Panc1 (cell line): ENCODE measurements at regions not wholly inside any gene's neighbourhood (a gene's known extent, or its start where the extent isn't known, plus 50 kb on each side); places are given as distances from the start of the nearest gene placed in this dataset.

Experiments
- ATAC-seq: fragments of 200-7000 bp; cut with Tn5 transposase; 2 replicates; pipeline ENCODE4 v1.9.1; 2020; ENCODE audit warnings: mild to moderate bottlenecking, moderate library complexity
- BruUV-seq: library from RNA; stranded (reverse); fragments of 400-500 nt; replicated peaks from 2 replicates; lab custom pipeline; 2021; lab: Mats Ljungman, UMichigan
- CTCF ChIA-PET: fragments of 300-600 bp; sonication (Branson Sonifier 250); formaldehyde crosslinking; loops from one replicate; lab custom pipeline; 2022; ENCODE audit warnings: antibody characterized with exemption; lab: Charles Lee
- POLR2A ChIA-PET: fragments of 300-600 bp; sonication (Branson Sonifier 250); formaldehyde crosslinking; loops from one replicate; lab custom pipeline; 2022; ENCODE audit warnings: antibody characterized with exemption; lab: Charles Lee
- DNase-seq: peaks from one replicate; pipeline ENCODE4 v3.0.0-alpha.2; 2010; ENCODE audit warnings: low read depth, low spot score
- H3K27ac ChIP-seq: 2 replicates; pipeline ENCODE4 v1.5.1; 2011; ENCODE audit warnings: mild to moderate bottlenecking, low read length, inconsistent platforms
- H3K27me3 ChIP-seq: fragments of 200-500 bp; sonication (Bioruptor generic); 2 replicates; pipeline ENCODE4 v1.6.0; 2014; ENCODE audit warnings: low read length, inconsistent platforms; ENCODE audit not compliant: control insufficient read depth, insufficient read depth
- H3K36me3 ChIP-seq: fragments of 200-500 bp; sonication (Bioruptor generic); 2 replicates; pipeline ENCODE4 v1.5.1; 2014; ENCODE audit warnings: inconsistent platforms, mild to moderate bottlenecking, low read length, moderate library complexity; ENCODE audit not compliant: control insufficient read depth, insufficient read depth
- H3K4me1 ChIP-seq: 2 replicates; pipeline ENCODE4 v1.5.1; 2011; ENCODE audit warnings: inconsistent platforms, mild to moderate bottlenecking, low read length, moderate library complexity; ENCODE audit not compliant: control insufficient read depth, insufficient read depth
- H3K4me3 ChIP-seq, 2 experiments: 2 replicates each; pipeline ENCODE4 v1.5.1; 2011 to 2012; ENCODE audit warnings: low read depth in 2 of 2, low read length in 2 of 2, mild to moderate bottlenecking in 2 of 2, inconsistent platforms in 1 of 2, moderate library complexity in 1 of 2
- H3K9me3 ChIP-seq: fragments of 200-500 bp; sonication (Bioruptor generic); 2 replicates; pipeline ENCODE4 v1.5.1; 2014; ENCODE audit warnings: low read depth, mild to moderate bottlenecking, inconsistent platforms, low read length, moderate library complexity; ENCODE audit not compliant: control insufficient read depth, insufficient read depth
- POLR2AphosphoS5 ChIP-seq: IDR thresholded peaks from 2 replicates; pipeline ENCODE4 v1.6.1; 2012; ENCODE audit warnings: mild to moderate bottlenecking, low read depth, low read length, moderate library complexity
- SIN3A ChIP-seq: IDR thresholded peaks from 2 replicates; pipeline ENCODE4 v1.6.1; 2012; ENCODE audit warnings: low read depth, mild to moderate bottlenecking, low read length, moderate library complexity, borderline replicate concordance; ENCODE audit not compliant: insufficient read depth
- TCF7L2 ChIP-seq: IDR thresholded peaks from 2 replicates; pipeline ENCODE4 v1.6.1; 2011; ENCODE audit warnings: mild to moderate bottlenecking, low read depth, low read length, inconsistent platforms
- in situ Hi-C: cut with HindIII; loops from 2 replicates; pipeline ENCODE4 v1.10.0; 2016; ENCODE audit warnings: low sequenced_read_pairs, low pct_unique_long_range_greater_than_20kb
- intact Hi-C: fragments of 100-400 bp; cut with micrococcal nuclease; formaldehyde crosslinking; loops from one replicate; pipeline ENCODE4 v1.10.0; 2022; ENCODE audit not compliant: unreplicated experiment
- TF ChIP-seq, protein P1 (sequence below): fragments of 450-650 bp; IDR thresholded peaks from 2 replicates; pipeline ENCODE4 v1.5.1; 2017; ENCODE audit warnings: mild to moderate bottlenecking
- TF ChIP-seq, protein P2 (sequence below), 2 experiments: IDR thresholded peaks; 2 replicates each; pipeline ENCODE4 v1.6.1; 2011 to 2012; ENCODE audit warnings: low read depth in 2 of 2, control low read depth in 1 of 2, low read length in 1 of 2, mild to moderate bottlenecking in 1 of 2, moderate library complexity in 1 of 2; ENCODE audit not compliant: insufficient read depth in 1 of 2

DNA sequence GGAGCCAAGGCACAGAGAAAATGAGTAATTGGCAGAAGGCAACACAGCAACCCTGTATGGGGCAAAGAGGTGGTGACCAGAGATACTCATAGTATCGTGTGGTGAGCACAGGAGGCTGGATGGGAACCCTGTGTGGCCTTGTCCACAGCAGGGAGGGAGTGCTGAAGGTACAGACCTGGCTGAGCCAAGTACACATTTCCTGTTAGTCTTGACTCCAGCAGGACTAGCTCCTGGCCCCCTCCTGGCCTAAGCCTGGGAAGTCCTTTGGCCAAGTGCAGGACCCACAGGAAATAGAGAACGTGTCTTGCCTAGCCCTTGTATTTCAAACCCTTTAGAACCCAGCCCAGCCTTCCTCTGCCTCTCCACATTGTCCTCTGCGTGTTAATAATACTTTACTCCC, 289.8 kb upstream of the PWP1 start:
- DNase-seq, result no peak
- in situ Hi-C loops, result no loop called here
- no peak overlapping the region for H3K27ac ChIP-seq

DNA sequence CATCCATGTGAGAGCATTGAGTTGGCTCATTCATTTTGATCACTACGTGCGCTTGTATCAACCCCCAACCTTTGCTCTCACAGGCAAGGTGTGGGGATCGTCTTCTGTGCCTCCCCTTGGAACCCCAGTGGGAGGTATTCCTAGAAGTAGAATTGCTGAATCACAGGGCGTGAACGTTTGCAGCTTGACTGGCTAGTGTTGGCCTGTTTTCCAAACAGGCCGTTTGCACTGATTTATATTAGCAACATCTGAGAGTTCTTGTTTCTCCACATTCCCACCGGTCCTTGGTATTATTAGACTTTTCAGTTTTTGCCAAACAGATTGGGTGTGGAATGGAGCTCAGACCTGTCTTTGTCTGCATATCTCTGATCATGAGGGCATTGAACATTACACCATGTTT, 288.6 kb upstream of the PWP1 start:
- ATAC-seq (no peak), DNase-seq (no peak)
- Histone ChIP-seq H3K9me3 (no peaks in the 10 kb centered on the region), H3K36me3 (no peaks in the 10 kb centered on the region), H3K27me3 (no peaks in the 10 kb centered on the region; the same call in 1 of the 2 replicates), H3K27ac (no peak overlapping the region), H3K4me3 (no peak overlapping the region), H3K4me1 (no peaks in the 10 kb centered on the region)
- ChIA-PET CTCF (no interaction called here), POLR2A (no interaction called here)
- BruUV-seq, result no TSS peak
- in situ Hi-C loops (no loop called here), intact Hi-C loops (no loop called here)
- TF ChIP-seq SIN3A, result no peak
- TF ChIP-seq, protein P1, sequence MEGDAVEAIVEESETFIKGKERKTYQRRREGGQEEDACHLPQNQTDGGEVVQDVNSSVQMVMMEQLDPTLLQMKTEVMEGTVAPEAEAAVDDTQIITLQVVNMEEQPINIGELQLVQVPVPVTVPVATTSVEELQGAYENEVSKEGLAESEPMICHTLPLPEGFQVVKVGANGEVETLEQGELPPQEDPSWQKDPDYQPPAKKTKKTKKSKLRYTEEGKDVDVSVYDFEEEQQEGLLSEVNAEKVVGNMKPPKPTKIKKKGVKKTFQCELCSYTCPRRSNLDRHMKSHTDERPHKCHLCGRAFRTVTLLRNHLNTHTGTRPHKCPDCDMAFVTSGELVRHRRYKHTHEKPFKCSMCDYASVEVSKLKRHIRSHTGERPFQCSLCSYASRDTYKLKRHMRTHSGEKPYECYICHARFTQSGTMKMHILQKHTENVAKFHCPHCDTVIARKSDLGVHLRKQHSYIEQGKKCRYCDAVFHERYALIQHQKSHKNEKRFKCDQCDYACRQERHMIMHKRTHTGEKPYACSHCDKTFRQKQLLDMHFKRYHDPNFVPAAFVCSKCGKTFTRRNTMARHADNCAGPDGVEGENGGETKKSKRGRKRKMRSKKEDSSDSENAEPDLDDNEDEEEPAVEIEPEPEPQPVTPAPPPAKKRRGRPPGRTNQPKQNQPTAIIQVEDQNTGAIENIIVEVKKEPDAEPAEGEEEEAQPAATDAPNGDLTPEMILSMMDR, result no peak
- TF ChIP-seq, protein P2, sequence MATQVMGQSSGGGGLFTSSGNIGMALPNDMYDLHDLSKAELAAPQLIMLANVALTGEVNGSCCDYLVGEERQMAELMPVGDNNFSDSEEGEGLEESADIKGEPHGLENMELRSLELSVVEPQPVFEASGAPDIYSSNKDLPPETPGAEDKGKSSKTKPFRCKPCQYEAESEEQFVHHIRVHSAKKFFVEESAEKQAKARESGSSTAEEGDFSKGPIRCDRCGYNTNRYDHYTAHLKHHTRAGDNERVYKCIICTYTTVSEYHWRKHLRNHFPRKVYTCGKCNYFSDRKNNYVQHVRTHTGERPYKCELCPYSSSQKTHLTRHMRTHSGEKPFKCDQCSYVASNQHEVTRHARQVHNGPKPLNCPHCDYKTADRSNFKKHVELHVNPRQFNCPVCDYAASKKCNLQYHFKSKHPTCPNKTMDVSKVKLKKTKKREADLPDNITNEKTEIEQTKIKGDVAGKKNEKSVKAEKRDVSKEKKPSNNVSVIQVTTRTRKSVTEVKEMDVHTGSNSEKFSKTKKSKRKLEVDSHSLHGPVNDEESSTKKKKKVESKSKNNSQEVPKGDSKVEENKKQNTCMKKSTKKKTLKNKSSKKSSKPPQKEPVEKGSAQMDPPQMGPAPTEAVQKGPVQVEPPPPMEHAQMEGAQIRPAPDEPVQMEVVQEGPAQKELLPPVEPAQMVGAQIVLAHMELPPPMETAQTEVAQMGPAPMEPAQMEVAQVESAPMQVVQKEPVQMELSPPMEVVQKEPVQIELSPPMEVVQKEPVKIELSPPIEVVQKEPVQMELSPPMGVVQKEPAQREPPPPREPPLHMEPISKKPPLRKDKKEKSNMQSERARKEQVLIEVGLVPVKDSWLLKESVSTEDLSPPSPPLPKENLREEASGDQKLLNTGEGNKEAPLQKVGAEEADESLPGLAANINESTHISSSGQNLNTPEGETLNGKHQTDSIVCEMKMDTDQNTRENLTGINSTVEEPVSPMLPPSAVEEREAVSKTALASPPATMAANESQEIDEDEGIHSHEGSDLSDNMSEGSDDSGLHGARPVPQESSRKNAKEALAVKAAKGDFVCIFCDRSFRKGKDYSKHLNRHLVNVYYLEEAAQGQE (IDR thresholded peaks at IDR 0.05; ENCODE audit: insufficient read depth in 1 of 2, low read depth in 2 of 2, low read length in 1 of 2), result no peak
- TF ChIP-seq POLR2AphosphoS5, result no peak
- TF ChIP-seq TCF7L2, result no peak

More for the DNA sequence above, 289.8 kb upstream of the PWP1 start:
- Histone ChIP-seq H3K9me3 (no peaks in the 10 kb centered on the region), H3K36me3 (no peaks in the 10 kb centered on the region), H3K4me3 (no peak overlapping the region), H3K4me1 (no peaks in the 10 kb centered on the region), H3K27me3 (no peaks in the 10 kb centered on the region; the same call in 1 of the 2 replicates)
- ChIA-PET POLR2A (no interaction called here), CTCF (no interaction called here)
- no peak for ATAC-seq
- TF ChIP-seq SIN3A, result no peak
- TF ChIP-seq TCF7L2, result no peak
- TF ChIP-seq, protein P1, result no peak
- TF ChIP-seq POLR2AphosphoS5, result no peak
- TF ChIP-seq, protein P2 (IDR thresholded peaks at IDR 0.05; ENCODE audit: insufficient read depth in 1 of 2, low read depth in 2 of 2, low read length in 1 of 2), result no peak
- no TSS peak for BruUV-seq
- intact Hi-C loops, result no loop called here
